ENCODE measurements at regions not wholly inside any gene's neighbourhood (a gene's known extent, or its start where the extent isn't known, plus 50 kb on each side); places are given as distances from the start of the nearest gene placed in this dataset.

DNA sequence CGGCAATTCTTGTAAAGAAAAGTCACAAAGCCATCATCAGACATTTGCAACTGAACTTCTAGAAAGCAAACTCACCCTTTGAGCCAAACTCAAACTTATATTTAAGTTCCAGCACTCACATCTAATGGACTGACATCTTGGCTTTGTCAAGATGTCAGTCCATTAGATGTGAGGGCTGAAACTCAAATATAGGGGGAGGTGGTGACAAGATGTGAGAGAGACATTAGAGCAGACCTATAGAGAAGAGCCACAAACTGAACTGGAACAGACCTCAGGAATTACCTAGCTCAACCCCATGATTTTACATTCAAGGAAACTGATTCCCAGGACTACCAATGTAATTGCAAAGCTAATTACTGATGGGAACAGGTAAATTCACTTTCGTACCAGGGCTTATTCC is 543.8 kb downstream of the TNS1 start:
- no peak for DNase-seq (ENCODE audit: extremely low read depth in 1 of 2, low read depth in 1 of 2)

DNA sequence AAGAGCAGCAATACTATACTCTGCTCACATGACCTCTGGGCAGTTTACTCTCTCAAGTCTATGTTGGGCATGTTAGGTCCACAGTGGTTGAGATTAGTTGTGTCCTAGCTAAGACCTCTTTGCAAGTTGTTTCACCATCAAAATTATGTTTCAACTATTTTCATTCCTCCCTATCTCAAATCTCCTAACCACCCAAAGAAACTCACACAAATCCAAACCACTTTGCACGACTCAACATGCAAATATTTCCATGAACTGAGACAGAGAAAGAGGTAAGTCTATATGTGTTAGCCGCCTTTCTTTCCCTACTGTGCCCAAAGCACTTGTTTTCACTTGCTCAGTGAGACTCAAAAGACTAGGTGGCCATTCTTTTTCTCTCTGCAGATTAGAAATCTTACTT is 546.8 kb downstream of the TNS1 start:
- DNase-seq (ENCODE audit: extremely low read depth in 1 of 2, low read depth in 1 of 2) = no peak

DNA sequence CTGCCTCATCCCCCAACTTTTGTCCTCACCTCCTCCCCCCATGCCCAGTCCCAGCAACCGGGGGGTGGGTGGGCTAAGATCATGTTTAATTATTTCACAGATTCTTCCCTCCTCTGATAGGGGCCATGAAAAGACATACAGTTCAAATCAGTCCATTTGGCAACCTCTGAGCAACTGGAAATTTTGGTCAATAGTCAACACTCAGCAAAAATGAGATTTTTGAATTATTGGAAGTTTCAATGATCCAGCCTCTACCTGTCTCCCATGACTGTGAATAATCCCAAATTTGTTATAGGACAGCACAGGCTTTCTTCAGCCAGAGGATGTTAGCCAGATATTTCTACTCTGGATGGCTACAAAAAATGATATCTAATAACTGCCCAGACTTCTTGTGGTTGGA is 549.9 kb downstream of the TNS1 start:
- no peak for DNase-seq (ENCODE audit: extremely low read depth in 1 of 2, low read depth in 1 of 2)

DNA sequence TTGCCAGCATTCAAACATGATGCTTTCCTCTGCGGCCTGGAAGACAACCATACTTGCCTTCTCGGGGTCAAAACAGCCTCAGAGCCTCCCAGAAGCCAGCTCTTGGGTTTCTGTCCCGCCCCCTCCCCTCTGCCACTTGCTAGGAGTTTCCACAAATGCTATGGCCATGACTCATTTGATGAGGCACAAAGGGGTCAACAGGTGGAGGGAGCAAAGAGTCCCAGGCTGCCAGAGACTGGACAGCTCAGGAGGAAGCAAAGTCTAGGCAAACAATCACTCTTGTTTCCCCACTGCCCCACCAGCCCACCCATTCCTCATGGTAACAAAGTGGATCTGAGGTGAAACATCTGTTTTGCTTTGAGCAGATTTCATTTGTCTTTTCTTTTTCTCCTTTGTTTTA is 551.1 kb downstream of the TNS1 start:
- no peak for DNase-seq (ENCODE audit: extremely low read depth in 1 of 2, low read depth in 1 of 2)

DNA sequence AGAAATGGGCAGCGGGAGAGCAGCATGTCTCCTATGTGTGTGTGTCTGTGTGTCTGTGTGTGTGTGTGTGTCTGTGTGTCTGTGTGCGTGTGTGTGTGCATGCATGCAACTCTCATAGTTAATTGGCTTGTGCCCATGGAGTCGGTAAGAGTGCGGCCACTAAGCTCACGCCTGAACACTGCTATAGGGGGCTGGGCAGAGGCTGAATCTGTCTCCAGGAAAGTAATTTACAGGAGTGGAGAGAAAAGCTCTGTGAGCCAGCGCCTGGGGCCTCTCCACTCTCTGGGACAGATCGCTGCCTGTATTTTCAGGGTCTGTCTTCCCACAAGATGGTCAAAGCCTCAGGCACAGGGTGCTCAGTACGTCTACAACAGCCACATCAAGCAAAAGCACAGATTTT is 553.4 kb downstream of the TNS1 start:
- DNase-seq (ENCODE audit: extremely low read depth in 1 of 2, low read depth in 1 of 2) = no peak

DNA sequence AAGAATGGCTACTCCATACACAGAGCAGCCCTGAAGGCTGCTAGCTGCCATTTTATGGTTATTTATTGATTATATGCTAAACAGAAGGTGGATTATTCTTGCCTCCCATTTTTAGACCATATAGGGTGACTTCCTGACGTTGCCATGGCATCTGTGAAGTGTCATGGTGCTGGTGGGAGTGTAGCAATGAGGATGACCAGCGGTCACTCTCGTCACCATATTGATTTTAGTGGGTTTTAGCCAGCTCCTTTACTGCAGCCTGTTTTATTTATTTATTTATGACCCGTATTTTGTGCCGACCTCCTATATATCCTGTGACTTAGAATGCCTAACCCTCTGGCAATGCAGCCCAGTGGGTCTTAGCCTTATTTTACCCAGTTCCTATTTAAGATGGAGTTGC is 553.9 kb downstream of the TNS1 start:
- DNase-seq (ENCODE audit: extremely low read depth in 1 of 2, low read depth in 1 of 2) = no peak

DNA sequence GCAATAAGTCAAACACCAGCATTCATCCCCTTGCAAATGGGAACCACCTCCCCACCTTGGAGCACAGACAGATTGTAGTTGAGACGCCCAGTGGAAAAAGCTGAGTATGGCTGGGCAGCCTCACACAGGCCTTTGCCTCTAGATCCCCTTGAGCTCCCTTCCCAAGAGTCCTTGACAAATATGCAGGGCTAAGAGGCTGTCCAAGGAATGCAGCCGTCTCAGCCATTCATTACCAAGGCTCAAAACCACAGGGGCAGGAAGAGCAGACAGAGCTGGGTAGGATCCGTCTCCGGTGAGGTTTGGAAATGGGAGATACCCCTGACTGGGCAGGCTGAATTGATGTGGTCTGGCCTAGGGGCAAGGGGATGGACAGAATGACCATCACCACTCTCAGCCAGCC is 557.1 kb downstream of the TNS1 start:
- no peak for DNase-seq (ENCODE audit: extremely low read depth in 1 of 2, low read depth in 1 of 2)

DNA sequence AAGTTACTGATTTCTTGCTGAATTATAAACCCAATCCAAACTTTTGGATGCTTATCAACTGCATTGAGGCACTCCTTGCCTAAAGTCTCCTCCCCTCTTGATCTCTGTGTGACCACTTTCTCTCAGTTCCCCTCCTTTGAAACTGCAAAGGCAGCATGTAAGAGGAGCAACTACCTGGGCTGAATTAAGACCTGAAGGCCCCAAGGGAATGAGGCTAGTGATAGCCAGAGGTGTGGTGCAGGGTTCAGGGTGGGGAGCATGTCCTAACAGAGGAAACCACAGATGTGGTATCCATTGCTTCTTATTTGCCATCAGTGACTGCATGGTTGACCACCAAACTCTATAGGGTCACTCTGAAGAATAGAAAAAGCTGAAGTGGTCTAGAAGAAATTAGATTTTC is 557.9 kb downstream of the TNS1 start:
- DNase-seq (ENCODE audit: extremely low read depth in 1 of 2, low read depth in 1 of 2) = no peak

DNA sequence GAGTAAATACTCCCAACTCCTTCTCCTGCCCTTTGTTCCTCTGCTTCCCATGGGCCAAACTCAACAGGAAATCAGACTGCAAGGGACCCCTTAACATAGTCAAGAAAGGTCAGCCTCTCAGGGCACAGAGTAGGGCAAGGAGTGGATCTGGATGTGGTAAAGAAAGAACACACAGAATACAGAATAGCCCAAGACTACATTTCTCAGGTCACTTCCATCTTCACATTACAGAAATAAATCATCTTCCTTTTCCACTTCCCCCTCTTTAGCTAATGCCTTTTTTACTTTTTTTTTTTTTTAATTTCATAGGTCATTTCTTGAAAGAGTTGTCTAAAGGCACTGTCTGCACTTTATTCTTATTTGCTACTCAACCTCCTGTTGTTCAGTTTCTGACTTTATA is 558.3 kb downstream of the TNS1 start:
- DNase-seq (ENCODE audit: extremely low read depth in 1 of 2, low read depth in 1 of 2) = no peak

DNA sequence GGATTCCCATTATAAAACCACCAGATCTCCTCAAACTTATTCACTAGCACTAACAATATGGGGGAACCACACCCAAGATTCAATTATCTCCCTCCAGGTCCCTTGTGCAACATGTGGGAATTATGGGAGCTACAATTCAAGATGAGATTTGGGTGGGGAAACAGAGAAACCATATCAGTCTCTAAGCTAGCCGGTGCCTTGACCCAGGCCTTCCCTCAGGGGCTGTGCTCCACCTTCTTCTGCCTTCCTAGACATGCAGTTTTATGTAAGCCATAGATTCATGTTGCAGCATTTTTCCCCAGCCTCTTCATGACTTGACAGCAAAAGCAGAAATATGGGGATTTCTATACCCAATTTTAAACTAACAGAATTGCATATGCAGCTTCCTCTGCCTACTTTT is 559.2 kb downstream of the TNS1 start:
- DNase-seq (ENCODE audit: extremely low read depth in 1 of 2, low read depth in 1 of 2) = no peak

DNA sequence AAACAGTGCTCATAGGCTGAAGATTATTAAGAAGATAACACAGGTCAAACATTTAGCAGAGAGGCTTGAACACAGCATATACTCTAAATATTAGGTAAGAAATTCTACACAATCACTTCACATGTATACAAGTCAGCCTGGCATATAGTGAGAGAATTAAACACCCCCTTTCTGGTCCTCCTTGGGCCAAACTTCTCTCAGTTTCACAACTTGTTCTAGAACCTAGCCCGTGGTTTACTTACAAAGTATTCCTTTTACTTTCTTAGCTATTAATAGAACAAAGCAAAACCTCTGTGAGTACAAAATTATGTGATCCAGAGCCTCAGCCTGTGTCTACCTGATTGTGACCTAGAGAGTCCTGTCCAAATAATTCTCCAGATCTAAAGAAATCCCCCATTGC is 562.8 kb downstream of the TNS1 start:
- DNase-seq (ENCODE audit: extremely low read depth in 1 of 2, low read depth in 1 of 2) = no peak

DNA sequence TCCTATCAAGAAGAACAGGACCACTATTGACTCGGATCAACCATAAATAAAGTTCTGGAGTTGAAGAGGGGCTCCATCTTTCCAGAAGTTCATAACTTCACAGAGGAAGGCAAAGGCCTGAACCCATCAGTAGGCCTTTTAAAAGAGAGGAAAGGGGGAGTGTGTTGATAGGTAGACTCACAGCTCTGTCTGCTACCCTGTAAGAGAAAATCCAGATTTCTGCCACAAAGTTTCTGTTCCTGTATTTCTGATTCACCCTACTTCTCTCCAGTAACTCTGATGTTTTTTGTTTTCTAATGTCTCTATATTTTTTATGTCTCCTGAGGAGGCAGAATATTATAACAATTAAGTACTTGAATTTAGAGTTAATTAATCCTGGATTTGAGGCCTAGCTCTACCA is 564.0 kb downstream of the TNS1 start:
- no peak for DNase-seq (ENCODE audit: extremely low read depth in 1 of 2, low read depth in 1 of 2)

DNA sequence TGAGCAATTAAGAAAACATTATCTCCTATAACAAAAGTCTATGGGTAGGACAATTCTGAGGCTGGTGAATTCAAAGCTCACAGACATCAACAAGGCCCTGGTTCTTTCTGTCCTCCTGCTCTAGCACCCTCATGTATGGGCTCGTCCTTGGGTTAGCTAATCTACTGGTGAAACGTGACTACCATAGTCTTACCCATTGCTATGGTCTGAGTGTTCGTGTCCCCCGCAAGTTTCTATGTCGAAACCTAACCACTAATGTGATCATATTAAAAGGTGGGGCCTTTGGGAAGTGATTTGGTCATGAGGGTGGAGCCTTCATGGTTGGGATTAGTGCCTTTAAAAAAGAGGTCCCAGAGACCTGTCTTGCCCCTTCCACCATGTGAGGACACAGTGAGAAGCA is 564.7 kb downstream of the TNS1 start:
- DNase-seq (ENCODE audit: extremely low read depth in 1 of 2, low read depth in 1 of 2) = no peak

DNA sequence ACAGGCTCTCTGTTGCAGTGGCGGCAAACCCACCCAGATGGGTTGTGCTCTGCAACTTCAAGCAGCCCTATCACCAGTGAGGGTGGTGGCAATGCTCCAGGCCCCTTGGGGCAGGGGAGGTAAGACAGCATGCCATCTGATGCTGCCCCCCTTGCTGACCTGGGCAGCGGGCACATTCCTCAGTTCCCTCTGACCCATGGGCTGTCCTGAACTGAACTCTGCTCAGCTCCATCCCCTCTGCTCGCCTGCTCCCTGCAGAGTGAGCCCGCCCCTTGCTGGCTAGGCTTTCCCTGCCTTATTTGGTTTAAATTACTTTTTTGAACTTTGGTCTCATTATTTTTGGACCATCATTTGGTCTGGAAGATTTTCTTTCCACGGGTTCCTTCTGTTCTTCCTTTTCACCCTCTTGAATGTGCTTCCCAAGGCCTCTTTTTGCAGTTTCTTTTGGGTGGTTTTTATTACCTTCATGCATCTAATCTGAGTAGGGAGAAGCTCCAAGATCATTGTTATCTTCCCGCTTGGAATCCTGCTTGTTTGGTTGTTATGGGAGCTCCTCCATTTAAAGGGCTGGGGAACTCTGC is 565.4 kb downstream of the TNS1 start:
- no peak for DNase-seq (ENCODE audit: extremely low read depth in 1 of 2, low read depth in 1 of 2)

DNA sequence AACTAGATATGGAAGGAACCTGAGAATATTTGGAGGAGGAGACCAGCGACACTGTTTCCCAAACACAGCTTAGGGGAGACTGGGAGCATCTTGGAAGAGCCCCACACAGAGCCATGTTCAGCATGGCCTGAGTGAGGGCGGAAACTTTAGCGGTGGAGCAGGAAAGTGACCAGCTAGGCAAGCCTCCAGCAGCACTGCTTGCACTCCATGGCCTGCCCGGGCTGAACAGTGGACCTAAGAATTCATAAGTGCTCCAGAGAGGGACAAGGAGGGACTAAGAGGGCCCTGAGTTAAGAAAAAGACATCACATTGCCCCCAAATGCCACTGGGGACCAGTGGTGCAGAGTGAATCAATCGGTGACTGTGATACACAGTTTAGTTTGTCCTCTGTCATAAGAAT is 566.4 kb downstream of the TNS1 start:
- no peak for DNase-seq (ENCODE audit: extremely low read depth in 1 of 2, low read depth in 1 of 2)

DNA sequence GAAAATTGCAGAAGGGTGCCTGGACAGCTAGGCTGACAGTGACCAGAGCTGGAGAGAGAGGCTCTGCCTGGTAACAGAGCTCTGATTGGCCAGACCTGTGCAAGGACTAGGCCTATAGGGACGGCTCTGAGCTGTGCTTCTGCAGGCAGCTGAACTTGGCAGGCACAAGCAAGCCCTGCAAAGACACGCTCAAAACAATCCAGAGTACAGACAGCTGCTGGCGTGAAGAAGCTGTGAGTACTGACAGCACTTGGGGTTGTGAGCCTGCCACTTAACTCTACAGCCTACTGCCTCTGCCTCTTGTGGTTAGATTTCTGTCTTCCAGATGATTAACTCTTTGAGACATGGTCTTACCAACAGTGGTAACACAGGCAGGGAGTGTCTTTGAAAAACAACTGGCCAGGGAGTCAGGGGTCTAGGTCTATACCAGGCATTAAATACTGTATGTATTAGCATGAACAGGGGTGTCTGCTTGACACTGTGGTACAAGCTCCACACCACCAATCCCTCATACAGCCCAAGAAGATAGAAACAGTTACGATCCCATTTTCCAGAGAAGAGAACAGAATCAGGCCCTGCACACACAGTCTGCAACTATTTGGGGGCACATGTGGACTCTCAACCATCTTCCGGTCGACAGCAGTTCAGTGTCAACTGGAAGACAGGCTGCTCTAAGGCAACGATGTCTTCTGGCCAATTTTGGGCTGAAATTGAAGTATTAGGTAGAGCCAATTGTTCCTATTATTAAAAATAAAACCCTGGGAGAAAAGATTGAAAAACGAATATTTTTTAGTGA is 568.4 kb downstream of the TNS1 start:
- peak in 1 of 2 donors; percentile 4 for DNase-seq (ENCODE audit: extremely low read depth in 1 of 2, low read depth in 1 of 2)

DNA sequence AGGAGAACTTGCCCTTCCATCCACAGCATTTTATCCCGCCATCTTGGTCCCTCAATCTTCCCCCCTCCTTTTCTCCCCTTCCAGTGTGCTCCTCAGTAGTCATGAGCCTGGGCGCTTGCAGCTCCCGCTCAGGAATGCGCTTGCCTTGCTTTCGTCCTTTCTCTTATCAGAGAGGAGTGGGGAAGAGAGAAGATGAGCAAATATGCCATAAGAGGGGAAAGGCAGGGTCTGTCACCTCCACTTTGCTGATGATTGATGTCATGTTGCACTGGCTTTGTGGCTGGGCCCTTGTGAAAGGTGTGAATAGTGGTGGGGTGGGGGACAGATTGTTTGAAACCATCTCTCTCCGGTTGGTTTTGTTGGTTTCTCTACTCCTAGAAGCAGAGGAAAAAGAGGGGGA is 569.3 kb downstream of the TNS1 start:
- DNase-seq (ENCODE audit: extremely low read depth in 1 of 2, low read depth in 1 of 2) = no peak

DNA sequence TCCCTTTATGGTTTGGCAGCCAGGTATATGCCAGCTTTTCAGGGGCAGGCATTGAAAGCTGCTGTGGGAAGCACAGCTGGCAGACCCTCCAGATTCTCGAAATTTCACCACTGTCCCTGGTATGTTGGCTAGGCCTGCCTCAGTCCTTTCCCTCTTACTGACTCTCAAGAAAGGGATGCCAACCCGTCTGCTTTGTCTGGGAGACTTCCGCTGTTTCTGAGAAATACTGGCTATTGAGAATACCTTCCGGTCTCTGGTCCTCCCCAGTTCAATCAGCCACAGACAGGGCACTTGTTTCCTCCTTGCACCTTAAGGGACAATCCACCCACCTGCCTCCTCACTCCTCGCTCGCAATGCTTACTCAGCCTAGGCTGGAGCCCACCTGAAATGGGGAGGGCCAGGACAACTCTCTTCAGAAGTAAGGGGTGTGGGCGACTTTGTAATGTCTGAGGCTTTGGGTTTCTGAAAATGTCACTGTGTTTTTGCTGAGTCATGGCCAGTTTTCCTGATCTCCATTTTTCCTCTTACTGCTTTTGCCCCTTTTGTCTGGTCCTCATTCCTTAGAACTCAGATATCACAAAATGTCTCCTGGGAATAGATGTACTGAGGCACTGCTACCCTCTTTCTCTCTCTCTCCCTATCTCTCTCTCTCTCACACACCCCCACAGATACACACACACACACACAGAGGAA is 571.1 kb downstream of the TNS1 start:
- DNase-seq (ENCODE audit: extremely low read depth in 1 of 2, low read depth in 1 of 2) = no peak

DNA sequence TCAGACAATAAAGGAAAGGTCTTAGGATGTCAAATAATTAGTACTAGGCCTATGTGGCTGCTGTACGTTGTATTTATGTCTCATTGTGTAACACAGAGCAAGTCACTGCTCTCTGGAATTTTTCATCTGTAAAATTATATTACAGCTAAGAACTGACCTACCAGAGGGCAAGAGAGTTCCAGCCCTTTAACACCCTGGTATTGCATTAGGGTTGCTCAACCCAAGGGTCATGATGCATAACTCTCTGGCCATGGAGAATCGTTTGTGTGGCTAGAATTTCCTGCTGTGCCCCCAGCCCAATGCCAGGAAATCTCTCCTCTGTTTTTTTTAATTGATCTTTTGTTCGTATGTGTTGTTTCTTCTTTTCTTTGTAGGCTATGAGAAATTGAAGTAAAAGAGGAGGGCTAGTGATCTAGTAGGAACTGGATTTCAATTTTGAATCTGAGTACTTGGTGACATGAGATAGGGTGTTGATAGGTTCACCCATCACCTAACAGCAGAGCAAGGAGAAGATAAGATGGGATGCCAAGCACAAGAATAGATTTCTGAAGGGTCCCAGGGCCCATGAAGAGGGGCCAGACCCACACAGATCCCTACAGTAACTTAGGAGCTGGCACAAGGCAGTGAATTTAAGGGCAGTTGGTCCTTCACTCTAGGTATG is 571.2 kb upstream of the TNP1 start:
- DNase-seq (ENCODE audit: extremely low read depth in 1 of 2, low read depth in 1 of 2) = no peak

DNA sequence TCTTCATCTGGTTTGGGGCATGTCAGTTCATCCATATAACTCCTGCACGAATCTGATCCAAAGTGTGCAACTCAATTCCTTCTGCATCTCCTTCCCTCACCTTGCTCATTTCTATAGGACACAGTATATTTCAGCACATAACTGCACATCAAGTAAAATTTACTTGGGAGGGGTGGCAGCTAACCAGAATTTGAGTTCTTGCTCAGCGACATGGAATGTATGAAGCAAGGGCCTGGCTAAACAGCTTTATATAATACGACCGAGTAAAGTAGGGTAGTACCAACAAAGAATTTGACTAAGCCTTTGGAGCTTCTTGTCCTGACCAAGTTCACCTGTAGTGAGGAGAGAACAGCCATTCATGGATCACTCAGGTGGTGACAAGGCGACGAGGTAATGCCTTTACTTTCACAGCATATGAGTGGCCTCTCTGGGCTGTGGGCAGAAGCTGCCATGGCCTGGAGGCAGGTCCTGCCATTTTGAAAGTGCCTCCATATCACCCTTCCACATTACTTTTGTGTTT is 570.2 kb upstream of the TNP1 start:
- DNase-seq (ENCODE audit: extremely low read depth in 1 of 2, low read depth in 1 of 2) = no peak

DNA sequence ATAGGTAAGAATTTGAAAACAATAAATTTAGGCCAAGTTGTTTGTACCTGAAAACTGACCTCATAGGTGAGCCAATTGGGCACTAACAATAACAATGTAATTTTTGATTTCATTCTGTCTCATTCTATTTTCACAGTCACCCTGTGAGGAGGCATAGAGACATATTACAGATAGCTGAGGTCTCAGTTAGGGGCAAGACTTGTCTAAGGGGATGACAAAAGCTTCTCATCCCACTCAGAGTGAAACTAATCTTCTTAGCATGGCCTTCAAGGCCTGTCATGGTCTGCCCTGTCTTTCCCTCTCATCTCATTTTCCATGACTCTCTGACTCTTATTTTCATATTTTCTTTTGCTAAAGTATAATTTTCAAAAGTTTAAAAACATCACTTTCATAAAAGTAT is 562.0 kb upstream of the TNP1 start:
- no peak for DNase-seq (ENCODE audit: extremely low read depth in 1 of 2, low read depth in 1 of 2)

DNA sequence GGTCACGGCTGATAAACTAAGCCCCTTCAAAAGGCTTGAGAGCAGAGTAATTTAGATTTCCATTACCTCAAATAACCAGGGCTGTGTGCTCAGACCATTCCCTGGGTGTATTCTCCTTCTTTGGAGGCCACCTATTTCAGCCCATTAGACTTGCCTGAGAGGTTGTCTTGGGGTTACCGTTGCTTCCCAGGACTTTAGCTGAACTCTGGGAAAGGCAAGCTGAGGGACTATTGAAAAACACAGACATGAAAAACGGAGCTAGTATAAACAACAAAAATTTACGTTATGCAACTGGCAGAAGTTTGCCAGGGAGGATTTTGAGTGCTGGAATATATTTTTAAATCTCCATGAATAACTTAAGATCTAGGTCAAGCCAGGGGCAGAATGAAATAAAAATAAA is 561.0 kb upstream of the TNP1 start:
- no peak for DNase-seq (ENCODE audit: extremely low read depth in 1 of 2, low read depth in 1 of 2)

Data from stimulated activated CD8-positive, alpha-beta memory T cell treated with anti-CD3 and anti-CD28 coated beads, Interleukin-7, amount 100 ng/mL, for 48 hours (primary cell).